A673 (cell line): ENCODE measurements at regions not wholly inside any gene's neighbourhood (a gene's known extent, or its start where the extent isn't known, plus 50 kb on each side); places are given as distances from the start of the nearest gene placed in this dataset.

Source experiments
- CTCF ChIP-seq: fragments of 300-800, 200-600 bp; sonication (generic); conservative IDR thresholded peaks from 2 replicates; pipeline ENCODE4 v1.5.1; 2017; ENCODE audit warnings: low read depth, mild to moderate bottlenecking, antibody characterized with exemption, low read length, moderate library complexity, mixed read lengths
- EZH2 ChIP-seq: fragments of 200-600 bp; sonication (generic); IDR thresholded peaks from 2 replicates; pipeline ENCODE4 v1.6.1; 2017; ENCODE audit warnings: borderline replicate concordance, low read depth, mild to moderate bottlenecking, mixed read lengths, antibody characterized with exemption, low read length; ENCODE audit not compliant: poor library complexity, severe bottlenecking

GRCh38 chr6:37752718-37753117, 55.0 kb upstream of the MDGA1 start:
- TF ChIP-seq CTCF (no peak), EZH2 (no peak)
